GM12801 (cell line): ENCODE measurements at regions not wholly inside any gene's neighbourhood (a gene's known extent, or its start where the extent isn't known, plus 50 kb on each side); places are given as distances from the start of the nearest gene placed in this dataset.

Experiments used
- TF ChIP-seq, protein P1 (sequence below): IDR thresholded peaks from one replicate; pipeline ENCODE4 v1.5.1; 2011; ENCODE audit warnings: control low read depth; ENCODE audit not compliant: insufficient read length; ENCODE audit errors: extremely low read depth

DNA sequence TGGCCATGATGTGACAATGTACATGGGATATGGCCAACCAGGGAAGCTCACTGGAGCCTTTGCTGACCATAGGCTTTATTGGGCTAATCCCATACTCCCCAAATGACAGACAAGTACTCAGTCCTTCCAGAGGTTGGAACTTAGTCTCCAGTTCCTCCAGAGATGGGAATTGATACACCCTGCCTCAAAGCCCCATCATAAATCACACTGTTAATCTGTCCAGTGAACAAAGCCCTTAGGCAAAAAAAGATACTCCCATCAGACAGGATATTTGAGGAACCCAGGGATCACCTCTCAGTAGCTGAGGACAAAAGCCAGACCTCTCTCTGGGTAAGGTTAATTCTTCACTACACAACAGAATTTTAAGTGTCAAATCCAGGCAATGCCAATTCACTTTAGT lies 247.5 kb upstream of the CDH20 start:
- TF ChIP-seq, protein P1, sequence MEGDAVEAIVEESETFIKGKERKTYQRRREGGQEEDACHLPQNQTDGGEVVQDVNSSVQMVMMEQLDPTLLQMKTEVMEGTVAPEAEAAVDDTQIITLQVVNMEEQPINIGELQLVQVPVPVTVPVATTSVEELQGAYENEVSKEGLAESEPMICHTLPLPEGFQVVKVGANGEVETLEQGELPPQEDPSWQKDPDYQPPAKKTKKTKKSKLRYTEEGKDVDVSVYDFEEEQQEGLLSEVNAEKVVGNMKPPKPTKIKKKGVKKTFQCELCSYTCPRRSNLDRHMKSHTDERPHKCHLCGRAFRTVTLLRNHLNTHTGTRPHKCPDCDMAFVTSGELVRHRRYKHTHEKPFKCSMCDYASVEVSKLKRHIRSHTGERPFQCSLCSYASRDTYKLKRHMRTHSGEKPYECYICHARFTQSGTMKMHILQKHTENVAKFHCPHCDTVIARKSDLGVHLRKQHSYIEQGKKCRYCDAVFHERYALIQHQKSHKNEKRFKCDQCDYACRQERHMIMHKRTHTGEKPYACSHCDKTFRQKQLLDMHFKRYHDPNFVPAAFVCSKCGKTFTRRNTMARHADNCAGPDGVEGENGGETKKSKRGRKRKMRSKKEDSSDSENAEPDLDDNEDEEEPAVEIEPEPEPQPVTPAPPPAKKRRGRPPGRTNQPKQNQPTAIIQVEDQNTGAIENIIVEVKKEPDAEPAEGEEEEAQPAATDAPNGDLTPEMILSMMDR: no peak

DNA sequence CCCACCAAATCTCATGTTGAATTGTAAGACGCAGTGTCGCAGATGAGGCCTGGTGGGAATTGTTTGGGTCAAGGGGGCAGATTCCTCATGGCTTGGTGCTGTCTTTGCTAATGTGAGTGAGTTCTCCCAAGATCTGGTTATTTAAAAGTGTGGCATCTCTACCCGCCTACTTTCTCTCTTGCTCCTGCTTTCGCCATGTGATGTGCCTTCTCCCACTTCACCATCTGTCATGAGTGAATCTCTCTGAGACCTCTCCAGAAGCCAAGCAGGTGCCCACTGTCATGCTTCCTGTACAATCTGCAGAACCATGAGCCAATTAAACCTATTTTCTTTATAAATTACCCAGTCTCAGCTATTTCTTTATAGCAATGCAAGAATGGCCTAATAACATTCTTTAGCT lies 246.6 kb upstream of the CDH20 start:
- TF ChIP-seq, protein P1: no peak

DNA sequence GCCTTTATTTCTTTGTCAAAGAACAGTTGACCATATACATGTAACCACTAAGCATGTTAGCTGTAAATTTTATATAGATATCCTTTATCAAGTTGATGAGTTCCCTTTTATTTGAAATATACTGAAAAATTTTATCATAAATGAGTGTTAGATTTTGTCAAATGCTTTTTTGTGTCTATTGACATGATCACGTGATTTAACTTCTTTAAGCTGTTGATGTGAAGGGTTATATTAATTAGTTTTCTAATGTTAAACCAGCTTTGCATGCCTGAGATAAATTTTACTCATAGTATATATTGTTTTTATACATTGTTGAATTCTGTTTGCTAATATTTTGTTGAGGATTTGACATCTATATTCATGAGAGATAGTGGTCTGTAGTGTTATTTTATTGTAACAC lies 241.9 kb upstream of the CDH20 start:
- TF ChIP-seq, protein P1: no peak

DNA sequence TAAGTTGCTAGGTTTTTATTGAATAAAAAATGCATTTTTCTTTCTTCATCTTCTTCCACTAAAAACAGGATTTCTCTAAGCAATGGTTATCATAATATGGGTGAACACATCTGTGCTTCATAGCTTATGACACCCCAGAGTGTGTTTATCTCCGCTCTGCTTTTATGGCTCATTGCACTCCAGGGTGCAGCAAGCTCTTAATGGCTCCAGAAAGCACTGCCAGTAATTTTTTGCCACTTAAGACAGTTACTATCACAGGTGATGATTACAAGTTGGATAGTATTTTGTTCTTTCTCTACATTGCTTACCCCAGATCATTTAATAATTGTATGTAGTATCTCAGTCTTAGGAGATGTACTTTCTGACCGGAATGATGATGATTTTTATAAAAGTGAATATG lies 239.3 kb upstream of the CDH20 start:
- TF ChIP-seq, protein P1: no peak

DNA sequence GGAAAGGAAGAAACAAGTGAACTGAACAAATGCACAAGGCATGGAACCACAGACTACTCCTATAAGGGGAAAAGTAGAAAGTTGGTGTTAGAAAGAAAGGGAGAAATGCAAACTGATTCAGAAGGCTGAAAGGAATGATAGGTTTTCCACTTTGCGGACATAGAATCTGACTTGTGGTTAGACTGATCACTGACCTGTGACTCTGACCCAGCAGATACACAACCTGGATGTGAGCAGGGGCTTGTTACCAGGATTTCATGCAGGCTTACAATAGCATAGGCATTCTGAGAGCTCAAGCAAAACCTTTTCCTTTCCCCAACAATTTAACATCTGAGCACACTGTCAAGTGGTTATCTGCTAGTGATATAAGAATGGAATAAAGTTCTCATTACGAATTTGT lies 237.0 kb upstream of the CDH20 start:
- TF ChIP-seq, protein P1: no peak

DNA sequence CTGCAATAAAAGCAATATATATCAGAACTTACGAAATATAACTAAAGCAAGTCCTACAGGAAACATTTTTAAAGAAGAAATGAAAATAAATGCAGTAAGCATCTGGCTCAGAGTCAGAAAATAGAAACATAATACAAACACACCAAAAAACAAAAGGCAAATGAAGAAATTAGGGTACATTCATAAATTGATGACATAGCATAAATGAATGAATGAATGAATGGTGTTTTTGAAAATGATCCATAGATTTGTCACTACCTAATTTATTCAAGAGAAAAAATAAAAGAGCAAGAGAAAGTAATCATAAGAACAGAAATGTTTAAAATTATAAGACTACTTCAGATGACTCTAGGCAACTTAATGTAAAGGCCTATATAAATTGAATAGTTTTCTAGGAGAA lies 226.1 kb upstream of the CDH20 start:
- TF ChIP-seq, protein P1: no peak

DNA sequence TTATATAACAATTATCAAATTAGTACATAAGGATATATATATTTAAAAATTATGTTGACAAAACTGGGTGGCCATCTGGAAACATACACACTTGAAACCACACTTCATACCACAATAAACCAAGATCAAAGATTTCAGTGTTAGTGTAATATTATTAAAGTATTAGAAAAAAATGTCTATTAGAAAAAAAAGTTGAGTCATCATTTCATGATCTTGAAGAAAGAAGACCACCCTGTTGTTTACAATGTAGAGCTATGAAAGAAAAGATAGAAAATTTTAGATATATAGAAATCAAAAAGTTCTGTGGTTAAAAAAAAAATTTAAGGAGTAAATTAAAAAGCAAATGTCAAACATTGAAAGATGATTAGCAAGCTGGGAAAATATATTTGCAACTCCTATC lies 224.5 kb upstream of the CDH20 start:
- TF ChIP-seq, protein P1: no peak

DNA sequence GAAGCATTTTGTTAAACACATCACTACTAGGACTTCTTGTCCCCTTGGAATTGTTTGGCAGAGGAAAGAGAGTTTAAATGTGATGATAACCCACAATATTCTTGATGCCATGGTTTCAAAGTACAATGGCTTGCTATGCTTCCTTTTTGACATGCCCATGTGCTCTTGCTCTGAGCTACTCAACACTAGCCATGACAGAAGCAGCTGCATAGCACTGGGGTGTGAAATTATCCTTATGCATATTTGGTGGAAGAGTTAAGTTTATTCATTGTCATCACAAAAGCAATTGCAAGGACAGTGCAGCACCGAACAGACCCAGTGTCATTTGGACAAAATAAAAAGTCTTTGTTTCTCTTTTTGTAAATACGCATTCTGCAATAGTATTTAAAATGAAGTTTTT lies 209.9 kb upstream of the CDH20 start:
- TF ChIP-seq, protein P1: no peak
